T-helper 17 cell (primary cell): ENCODE measurements at regions not wholly inside any gene's neighbourhood (a gene's known extent, or its start where the extent isn't known, plus 50 kb on each side); places are given as distances from the start of the nearest gene placed in this dataset.
"Not testable (repeated sequence)": the region's sequence is repeated elsewhere in the genome, so short reads cannot be mapped to it uniquely, and the experiment has no call there.

ENCODE experiments used
- ATAC-seq: fragments of 150-1000 bp; cut with Tn5 transposase; 2 replicates; pipeline ENCODE4 v1.10.0; 2021; ENCODE audit warnings: mild to moderate bottlenecking, moderate library complexity
- DNase-seq, 3 donors: peaks; one replicate each; pipeline versions ENCODE4 v3.0.0 to v3.0.0-alpha.2; 2020 to 2021
- H3K9me3 ChIP-seq: one replicate; pipeline ENCODE4 v1.7.0; 2013; ENCODE audit warnings: low read length, mild to moderate bottlenecking; ENCODE audit not compliant: control insufficient read depth, poor library complexity, severe bottlenecking
- H3K27ac Mint-ChIP-seq: one replicate; pipeline ENCODE4 v1.8.0; 2022; ENCODE audit warnings: mild to moderate bottlenecking, moderate library complexity, mixed read lengths
- H3K27me3 Mint-ChIP-seq: one replicate; pipeline ENCODE4 v1.8.0; 2022; ENCODE audit warnings: mixed read lengths
- H3K36me3 Mint-ChIP-seq: one replicate; pipeline ENCODE4 v1.8.0; 2022; ENCODE audit warnings: low read depth, mixed read lengths
- H3K4me1 Mint-ChIP-seq: one replicate; pipeline ENCODE4 v1.8.0; 2022; ENCODE audit warnings: mild to moderate bottlenecking, mixed read lengths
- H3K4me3 Mint-ChIP-seq: one replicate; pipeline ENCODE4 v1.8.0; 2022; ENCODE audit warnings: mild to moderate bottlenecking, moderate library complexity, mixed read lengths

- Mint-ChIP-seq H3K27ac (no peak overlapping the region), H3K27me3 (no peaks in the 10 kb centered on the region), H3K4me1 (no peaks in the 10 kb centered on the region), H3K4me3 (no peak overlapping the region), H3K36me3 (no peaks in the 10 kb centered on the region)
- DNase-seq (no peak), ATAC-seq (no peak)
- no peaks in the 10 kb centered on the region for H3K9me3 ChIP-seq
Measured at GRCh38 chr4:104283303-104283702, 211.4 kb downstream of the CXXC4 start.

GRCh38 chr4:104279744-104280143, 214.9 kb downstream of the CXXC4 start:
- ATAC-seq (no peak), DNase-seq (no peak)
- H3K4me3 Mint-ChIP-seq: no peak overlapping the region
- H3K27ac Mint-ChIP-seq: no peak overlapping the region
- no peaks in the 10 kb centered on the region for H3K4me1 Mint-ChIP-seq
- H3K36me3 Mint-ChIP-seq: no peaks in the 10 kb centered on the region
- H3K27me3 Mint-ChIP-seq: no peaks in the 10 kb centered on the region
- H3K9me3 ChIP-seq: no peaks in the 10 kb centered on the region

GRCh38 chr4:104272966-104273365, 221.7 kb downstream of the CXXC4 start:
- ATAC-seq: no peak
- no peak overlapping the region for H3K4me3 Mint-ChIP-seq
- H3K4me1 Mint-ChIP-seq: no peaks in the 10 kb centered on the region

GRCh38 chr4:104269603-104270002, 225.1 kb downstream of the CXXC4 start:
- not testable (repeated sequence) for H3K27ac Mint-ChIP-seq, H3K9me3 ChIP-seq, DNase-seq, H3K27me3 Mint-ChIP-seq, ATAC-seq, H3K36me3 Mint-ChIP-seq, H3K4me3 Mint-ChIP-seq, H3K4me1 Mint-ChIP-seq

More at GRCh38 chr4:104272966-104273365, 221.7 kb downstream of the CXXC4 start:
- Mint-ChIP-seq H3K36me3 (no peaks in the 10 kb centered on the region), H3K27ac (no peak overlapping the region), H3K27me3 (no peaks in the 10 kb centered on the region)
- peaks cover 2% of the 10 kb centered on the region for H3K9me3 ChIP-seq
- DNase-seq: no peak

- Mint-ChIP-seq H3K27ac (no peak overlapping the region), H3K4me1 (no peaks in the 10 kb centered on the region), H3K4me3 (no peak overlapping the region), H3K27me3 (no peaks in the 10 kb centered on the region), H3K36me3 (no peaks in the 10 kb centered on the region)
- no peak for DNase-seq
- H3K9me3 ChIP-seq: no peaks in the 10 kb centered on the region
- no peak for ATAC-seq
Measured at GRCh38 chr4:104263100-104263499, 231.6 kb downstream of the CXXC4 start.

GRCh38 chr4:104262678-104263077, 232.0 kb downstream of the CXXC4 start:
- H3K27ac Mint-ChIP-seq: no peak overlapping the region
- ATAC-seq: no peak

GRCh38 chr4:104248726-104249125, 246.0 kb downstream of the CXXC4 start:
- ATAC-seq (no peak), DNase-seq (no peak)
- no peaks in the 10 kb centered on the region for H3K9me3 ChIP-seq
- no peaks in the 10 kb centered on the region for H3K4me1 Mint-ChIP-seq
- H3K4me3 Mint-ChIP-seq: no peak overlapping the region
- H3K36me3 Mint-ChIP-seq: no peaks in the 10 kb centered on the region
- H3K27ac Mint-ChIP-seq: no peak overlapping the region
- no peaks in the 10 kb centered on the region for H3K27me3 Mint-ChIP-seq

More at GRCh38 chr4:104262678-104263077, 232.0 kb downstream of the CXXC4 start:
- no peak for DNase-seq
- no peaks in the 10 kb centered on the region for H3K9me3 ChIP-seq
- no peaks in the 10 kb centered on the region for H3K4me1 Mint-ChIP-seq
- H3K36me3 Mint-ChIP-seq: no peaks in the 10 kb centered on the region
- no peak overlapping the region for H3K4me3 Mint-ChIP-seq
- H3K27me3 Mint-ChIP-seq: no peaks in the 10 kb centered on the region

- peaks cover 3% of the 10 kb centered on the region for H3K9me3 ChIP-seq
- DNase-seq: no peak
- no peaks in the 10 kb centered on the region for H3K27me3 Mint-ChIP-seq
- H3K36me3 Mint-ChIP-seq: no peaks in the 10 kb centered on the region
- no peak for ATAC-seq
- H3K27ac Mint-ChIP-seq: no peak overlapping the region
- H3K4me3 Mint-ChIP-seq: no peak overlapping the region
- no peaks in the 10 kb centered on the region for H3K4me1 Mint-ChIP-seq
Measured at GRCh38 chr4:104235967-104236366, 258.7 kb downstream of the CXXC4 start.

- no peak overlapping the region for H3K4me3 Mint-ChIP-seq
- H3K36me3 Mint-ChIP-seq: no peaks in the 10 kb centered on the region
Measured at GRCh38 chr4:104217526-104217925, 277.2 kb downstream of the CXXC4 start.

GRCh38 chr4:104211657-104212056, 283.0 kb downstream of the CXXC4 start:
- no peak overlapping the region for H3K4me3 Mint-ChIP-seq

More at GRCh38 chr4:104217526-104217925, 277.2 kb downstream of the CXXC4 start:
- Mint-ChIP-seq H3K27me3 (no peaks in the 10 kb centered on the region), H3K4me1 (no peaks in the 10 kb centered on the region), H3K27ac (no peak overlapping the region)
- H3K9me3 ChIP-seq: no peaks in the 10 kb centered on the region
- ATAC-seq (no peak), DNase-seq (no peak)

GRCh38 chr4:104210420-104210819, 284.3 kb downstream of the CXXC4 start:
- ATAC-seq (no peak), DNase-seq (no peak)
- H3K27ac Mint-ChIP-seq: no peak overlapping the region
- H3K4me1 Mint-ChIP-seq: no peaks in the 10 kb centered on the region
- H3K27me3 Mint-ChIP-seq: no peaks in the 10 kb centered on the region
- no peak overlapping the region for H3K4me3 Mint-ChIP-seq
- H3K9me3 ChIP-seq: no peaks in the 10 kb centered on the region
- H3K36me3 Mint-ChIP-seq: no peaks in the 10 kb centered on the region

More at GRCh38 chr4:104211657-104212056, 283.0 kb downstream of the CXXC4 start:
- H3K9me3 ChIP-seq: no peaks in the 10 kb centered on the region
- H3K27ac Mint-ChIP-seq: no peak overlapping the region
- no peaks in the 10 kb centered on the region for H3K27me3 Mint-ChIP-seq
- H3K36me3 Mint-ChIP-seq: no peaks in the 10 kb centered on the region
- no peak for DNase-seq
- H3K4me1 Mint-ChIP-seq: no peaks in the 10 kb centered on the region
- no peak for ATAC-seq

GRCh38 chr4:104206784-104207183, 287.9 kb downstream of the CXXC4 start:
- no peak overlapping the region for H3K27ac Mint-ChIP-seq
- no peaks in the 10 kb centered on the region for H3K36me3 Mint-ChIP-seq
- ATAC-seq: no peak
- no peaks in the 10 kb centered on the region for H3K4me1 Mint-ChIP-seq
- H3K27me3 Mint-ChIP-seq: no peaks in the 10 kb centered on the region
- no peaks in the 10 kb centered on the region for H3K9me3 ChIP-seq
- DNase-seq: no peak
- H3K4me3 Mint-ChIP-seq: no peak overlapping the region

GRCh38 chr4:104205116-104205515, 289.6 kb downstream of the CXXC4 start:
- no peaks in the 10 kb centered on the region for H3K36me3 Mint-ChIP-seq
- DNase-seq: no peak
- H3K27ac Mint-ChIP-seq: no peak overlapping the region
- no peak for ATAC-seq
- no peaks in the 10 kb centered on the region for H3K27me3 Mint-ChIP-seq
- no peaks in the 10 kb centered on the region for H3K9me3 ChIP-seq
- H3K4me1 Mint-ChIP-seq: no peaks in the 10 kb centered on the region
- H3K4me3 Mint-ChIP-seq: no peak overlapping the region

GRCh38 chr4:104188301-104188700, 306.4 kb downstream of the CXXC4 start:
- Mint-ChIP-seq H3K4me3 (no peak overlapping the region), H3K36me3 (no peaks in the 10 kb centered on the region), H3K4me1 (no peaks in the 10 kb centered on the region), H3K27me3 (no peaks in the 10 kb centered on the region), H3K27ac (no peak overlapping the region)
- H3K9me3 ChIP-seq: no peaks in the 10 kb centered on the region
- DNase-seq: no peak
- no peak for ATAC-seq
